Cardiac muscle cell (in vitro differentiated cells and primary cell): ENCODE measurements at regions not wholly inside any gene's neighbourhood (a gene's known extent, or its start where the extent isn't known, plus 50 kb on each side); places are given as distances from the start of the nearest gene placed in this dataset.

Experiments used
- DNase-seq, 2 donors: peaks; one replicate each; pipeline versions ENCODE4 v3.0.0 to v3.0.0-alpha.2; 2010 to 2017; ENCODE audit warnings: low read depth in 1 of 2, low spot score in 1 of 2
- H3K27ac ChIP-seq: fragments of 200-600 bp; sonication (generic); 2 replicates; pipeline ENCODE4 v1.5.1; 2016
- H3K27me3 ChIP-seq: fragments of 200-600 bp; sonication (generic); 2 replicates; pipeline ENCODE4 v1.6.0; 2016; ENCODE audit warnings: control low read depth
- H3K36me3 ChIP-seq: fragments of 200-600 bp; sonication (generic); 2 replicates; pipeline ENCODE4 v1.5.1; 2016; ENCODE audit warnings: control low read depth
- H3K4me1 ChIP-seq: fragments of 200-600 bp; sonication (generic); 2 replicates; pipeline ENCODE4 v1.8.1; 2017; ENCODE audit warnings: low read depth, mild to moderate bottlenecking, mixed run types
- H3K4me3 ChIP-seq: fragments of 200-600 bp; sonication (generic); 2 replicates; pipeline ENCODE4 v1.5.1; 2016; ENCODE audit warnings: mild to moderate bottlenecking
- H3K9me3 ChIP-seq: fragments of 200-600 bp; sonication (generic); 2 replicates; pipeline ENCODE4 v1.5.1; 2017; ENCODE audit warnings: low read depth, mild to moderate bottlenecking, control low read depth
- CTCF ChIP-seq: IDR thresholded peaks from 2 replicates; pipeline ENCODE4 v1.5.1; 2012; ENCODE audit warnings: low read depth, mild to moderate bottlenecking, low read length

GRCh38 chr7:85851571-85852193, 664.8 kb upstream of the SEMA3D start:
- no peaks in the 10 kb centered on the region for H3K9me3 ChIP-seq
- no peaks in the 10 kb centered on the region for H3K4me1 ChIP-seq
- H3K27me3 ChIP-seq: no peaks in the 10 kb centered on the region
- DNase-seq: peak; percentile 34 to 81
- no peak overlapping the region for H3K27ac ChIP-seq
- no peaks in the 10 kb centered on the region for H3K36me3 ChIP-seq
- TF ChIP-seq CTCF: peak; percentile 52
- H3K4me3 ChIP-seq: no peak overlapping the region

DNA sequence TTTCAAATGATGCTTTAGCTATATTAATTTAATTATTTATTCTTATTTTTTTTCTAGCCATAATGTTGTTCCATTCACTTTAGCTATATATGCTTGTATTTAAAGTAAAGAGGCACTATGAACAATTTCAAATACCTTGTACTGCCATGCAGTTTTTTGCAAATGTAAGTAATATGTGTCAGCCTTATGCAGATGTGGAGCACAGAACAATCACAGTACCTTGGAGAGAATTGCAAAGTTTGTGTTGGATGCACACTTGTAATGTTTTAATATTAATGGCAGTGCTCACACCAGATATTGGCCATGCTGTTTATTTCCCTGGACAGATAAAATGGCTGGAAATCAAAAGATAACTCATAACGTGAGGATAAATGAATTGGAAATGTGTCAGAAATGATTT, 663.5 kb upstream of the SEMA3D start:
- Histone ChIP-seq H3K4me1 (no peaks in the 10 kb centered on the region), H3K27ac (no peak overlapping the region), H3K9me3 (no peaks in the 10 kb centered on the region), H3K27me3 (no peaks in the 10 kb centered on the region), H3K4me3 (no peak overlapping the region), H3K36me3 (no peaks in the 10 kb centered on the region)
- no peak for TF ChIP-seq CTCF
- no peak for DNase-seq

- H3K9me3 ChIP-seq: no peaks in the 10 kb centered on the region
- H3K4me3 ChIP-seq: no peak overlapping the region
- no peaks in the 10 kb centered on the region for H3K36me3 ChIP-seq
- TF ChIP-seq CTCF: no peak
- H3K4me1 ChIP-seq: no peaks in the 10 kb centered on the region
- peak in 1 of 2 donors; percentile 41 for DNase-seq
- H3K27ac ChIP-seq: no peak overlapping the region
- H3K27me3 ChIP-seq: no peaks in the 10 kb centered on the region
Observed at GRCh38 chr7:85840554-85840953, 653.7 kb upstream of the SEMA3D start.

- H3K27ac ChIP-seq: no peak overlapping the region
- no peak for TF ChIP-seq CTCF
- H3K27me3 ChIP-seq: no peaks in the 10 kb centered on the region
- peaks cover 7% of the 10 kb centered on the region for H3K4me1 ChIP-seq
- H3K4me3 ChIP-seq: no peak overlapping the region
- DNase-seq: peak in 1 of 2 donors; percentile 51
- H3K9me3 ChIP-seq: no peaks in the 10 kb centered on the region
- H3K36me3 ChIP-seq: no peaks in the 10 kb centered on the region
Observed at GRCh38 chr7:85833066-85833465, 646.2 kb upstream of the SEMA3D start.

DNA sequence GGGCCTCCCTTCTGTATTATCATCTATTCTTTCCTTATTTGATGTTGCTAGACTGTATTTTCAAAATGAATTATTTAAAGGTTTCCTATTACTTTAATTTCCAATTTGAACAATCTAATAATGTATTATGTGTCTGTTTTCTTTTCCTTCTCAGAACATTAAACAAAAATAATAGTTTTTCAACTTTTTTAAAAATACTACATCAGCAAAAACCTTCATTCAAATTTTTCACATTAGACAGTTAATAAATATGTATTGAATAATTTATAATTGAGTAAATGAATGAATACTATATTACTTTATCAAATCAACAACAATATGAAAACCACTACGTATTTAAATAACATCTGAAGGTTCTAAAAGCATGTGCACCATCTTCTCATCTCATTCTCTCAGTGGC, 644.1 kb upstream of the SEMA3D start:
- no peak for DNase-seq
- H3K36me3 ChIP-seq: no peaks in the 10 kb centered on the region
- TF ChIP-seq CTCF: no peak
- peaks cover 7% of the 10 kb centered on the region for H3K4me1 ChIP-seq
- H3K27ac ChIP-seq: no peak overlapping the region
- H3K27me3 ChIP-seq: no peaks in the 10 kb centered on the region
- H3K4me3 ChIP-seq: no peak overlapping the region
- no peaks in the 10 kb centered on the region for H3K9me3 ChIP-seq
